Tibial nerve (tissue), 3 donors: ENCODE measurements at regions not wholly inside any gene's neighbourhood (a gene's known extent, or its start where the extent isn't known, plus 50 kb on each side); places are given as distances from the start of the nearest gene placed in this dataset.

ENCODE experiments used
- CTCF ChIP-seq, 5 experiments: fragments of 200-600 bp in 3 of 5; fragments of 450-650 bp in 2 of 5; sonication (generic) in 3 of 5; IDR thresholded peaks; one replicate each; pipeline ENCODE4 v1.5.1; 2016 to 2019; ENCODE audit warnings: antibody characterized with exemption in 5 of 5, mild to moderate bottlenecking in 3 of 5, moderate library complexity in 2 of 5
- POLR2A ChIP-seq, 2 donors: fragments of 450-650 bp; IDR thresholded peaks; one replicate each; pipeline ENCODE4 v1.6.1; 2017; ENCODE audit warnings: antibody characterized with exemption in 2 of 2, mild to moderate bottlenecking in 2 of 2, moderate library complexity in 2 of 2

GRCh38 chr5:39794513-39795210 is 369.9 kb upstream of the DAB2 start:
- TF ChIP-seq CTCF (IDR thresholded peaks at IDR 0.05) (no peak), POLR2A (IDR thresholded peaks at IDR 0.05) (no peak)
